GM10248 (cell line): ENCODE measurements at regions not wholly inside any gene's neighbourhood (a gene's known extent, or its start where the extent isn't known, plus 50 kb on each side); places are given as distances from the start of the nearest gene placed in this dataset.
"Not testable (repeated sequence)": the region's sequence is repeated elsewhere in the genome, so short reads cannot be mapped to it uniquely, and the experiment has no call there.

Experiments
- CTCF ChIA-PET: fragments of 300-600 bp; sonication (Branson Sonifier 250); formaldehyde crosslinking; extraction: SDS; loops from one replicate; lab custom pipeline; 2021; ENCODE audit warnings: antibody characterized with exemption; lab: Yijun Ruan, JAX
- POLR2A ChIA-PET: fragments of 350-650 bp; sonication (Branson Sonifier 250); formaldehyde crosslinking; extraction: SDS; loops from one replicate; lab custom pipeline; 2020; ENCODE audit warnings: antibody characterized with exemption; lab: Yijun Ruan, JAX
- DNase-seq: peaks from one replicate; pipeline ENCODE4 v3.0.0; 2012; ENCODE audit errors: extremely low spot score
- TF ChIP-seq, protein P1 (sequence below): IDR thresholded peaks from 2 replicates; pipeline ENCODE4 v1.5.1; 2012; ENCODE audit warnings: mild to moderate bottlenecking, low read depth; ENCODE audit errors: extremely low read depth, missing control alignments, control extremely low read depth

DNA sequence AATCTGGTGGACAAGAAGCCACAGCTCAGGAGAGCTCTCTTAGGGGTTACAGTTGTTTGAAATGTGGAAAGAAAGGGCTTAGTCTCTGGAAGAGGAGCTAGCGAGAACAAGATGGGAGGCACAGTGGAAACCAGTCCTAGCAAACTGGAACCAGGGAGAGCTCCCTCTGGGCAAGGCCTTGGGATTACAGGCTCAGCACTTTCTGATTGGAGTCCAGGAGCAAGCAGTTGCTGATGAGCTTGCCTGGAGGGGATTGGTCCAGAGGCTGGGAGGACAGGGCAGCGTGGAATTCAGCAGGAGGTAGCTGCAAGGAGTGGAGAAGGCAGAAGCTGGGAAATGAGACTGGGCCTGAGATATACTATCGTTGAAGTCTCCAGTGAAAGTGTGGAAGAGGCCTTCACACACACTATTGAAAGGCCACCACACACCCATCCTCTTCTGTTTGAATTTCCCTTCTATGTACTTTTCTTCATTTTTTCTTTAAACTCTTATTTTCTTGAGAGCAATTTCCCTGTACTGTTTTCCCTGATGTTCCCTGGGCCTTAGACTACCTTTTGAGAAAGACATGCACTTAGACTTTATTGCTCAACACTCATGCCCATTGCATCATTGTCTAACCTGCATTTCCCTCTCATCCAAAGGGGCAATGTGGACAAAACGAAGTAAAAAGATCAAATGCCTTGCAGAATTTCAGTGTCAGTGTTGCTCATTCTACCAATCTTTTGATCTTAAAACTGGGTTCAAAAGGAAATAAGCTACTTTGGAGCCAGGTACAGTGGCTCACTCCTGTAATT is 57.8 kb upstream of the LANCL2 start:
- no peak for DNase-seq

DNA sequence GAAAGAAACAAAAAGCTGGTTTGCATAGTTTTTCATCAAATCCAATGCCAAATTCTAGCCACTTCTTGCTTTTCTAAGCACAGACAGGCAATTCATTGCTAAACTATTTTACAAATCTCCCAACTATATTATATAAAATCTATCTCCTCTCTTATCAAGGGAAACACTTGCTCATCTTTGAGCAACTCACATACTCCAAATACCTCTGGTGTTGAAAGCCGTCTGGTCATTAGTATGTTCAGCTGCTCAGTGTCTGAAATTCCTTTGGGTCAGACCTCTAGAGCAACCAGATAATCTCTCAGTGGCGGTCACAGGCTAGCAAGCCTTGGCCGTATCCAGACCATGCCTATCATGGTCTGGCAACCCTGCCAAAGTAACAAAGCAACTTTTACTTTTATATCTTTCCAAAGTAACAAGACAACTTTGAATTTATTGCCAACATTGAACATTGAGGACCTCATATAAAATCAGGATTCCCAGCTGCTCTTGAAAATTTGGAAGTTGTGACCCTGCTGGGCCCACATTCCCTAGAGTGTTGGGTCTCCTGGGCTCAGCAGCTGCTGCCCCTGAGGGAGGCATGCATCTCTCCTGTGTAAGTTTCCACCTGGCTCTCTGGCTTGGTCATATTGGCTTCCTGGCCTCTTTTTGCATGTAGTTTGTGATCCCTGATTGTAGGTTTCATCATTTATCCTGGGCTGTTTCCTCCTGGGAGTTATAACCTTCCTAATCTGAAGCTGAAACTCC is 56.8 kb upstream of the LANCL2 start:
- CTCF ChIA-PET, result interaction anchor here (0.7 to 5.7 kb wide), 11 partner anchors 10 to 201 kb away, joined by 3 to 36 read pairs (median 5); partner anchors contain the start of gene LANCL2
- TF ChIP-seq, protein P1, sequence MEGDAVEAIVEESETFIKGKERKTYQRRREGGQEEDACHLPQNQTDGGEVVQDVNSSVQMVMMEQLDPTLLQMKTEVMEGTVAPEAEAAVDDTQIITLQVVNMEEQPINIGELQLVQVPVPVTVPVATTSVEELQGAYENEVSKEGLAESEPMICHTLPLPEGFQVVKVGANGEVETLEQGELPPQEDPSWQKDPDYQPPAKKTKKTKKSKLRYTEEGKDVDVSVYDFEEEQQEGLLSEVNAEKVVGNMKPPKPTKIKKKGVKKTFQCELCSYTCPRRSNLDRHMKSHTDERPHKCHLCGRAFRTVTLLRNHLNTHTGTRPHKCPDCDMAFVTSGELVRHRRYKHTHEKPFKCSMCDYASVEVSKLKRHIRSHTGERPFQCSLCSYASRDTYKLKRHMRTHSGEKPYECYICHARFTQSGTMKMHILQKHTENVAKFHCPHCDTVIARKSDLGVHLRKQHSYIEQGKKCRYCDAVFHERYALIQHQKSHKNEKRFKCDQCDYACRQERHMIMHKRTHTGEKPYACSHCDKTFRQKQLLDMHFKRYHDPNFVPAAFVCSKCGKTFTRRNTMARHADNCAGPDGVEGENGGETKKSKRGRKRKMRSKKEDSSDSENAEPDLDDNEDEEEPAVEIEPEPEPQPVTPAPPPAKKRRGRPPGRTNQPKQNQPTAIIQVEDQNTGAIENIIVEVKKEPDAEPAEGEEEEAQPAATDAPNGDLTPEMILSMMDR, result no peak
- POLR2A ChIA-PET, result interaction anchor here (1.1 to 1.9 kb wide), 3 partner anchors 58 to 226 kb away, joined by 3 to 6 read pairs (median 6); partner anchors contain the start of gene LANCL2
- DNase-seq, result no peak

More for the DNA sequence above, 57.8 kb upstream of the LANCL2 start:
- TF ChIP-seq, protein P1, result no peak
- POLR2A ChIA-PET, result no interaction called here
- CTCF ChIA-PET, result interaction anchor here (1.2 to 5.7 kb wide), 5 partner anchors 9 to 106 kb away, joined by 3 to 36 read pairs (median 7); no protein-coding TSS in a partner anchor

DNA sequence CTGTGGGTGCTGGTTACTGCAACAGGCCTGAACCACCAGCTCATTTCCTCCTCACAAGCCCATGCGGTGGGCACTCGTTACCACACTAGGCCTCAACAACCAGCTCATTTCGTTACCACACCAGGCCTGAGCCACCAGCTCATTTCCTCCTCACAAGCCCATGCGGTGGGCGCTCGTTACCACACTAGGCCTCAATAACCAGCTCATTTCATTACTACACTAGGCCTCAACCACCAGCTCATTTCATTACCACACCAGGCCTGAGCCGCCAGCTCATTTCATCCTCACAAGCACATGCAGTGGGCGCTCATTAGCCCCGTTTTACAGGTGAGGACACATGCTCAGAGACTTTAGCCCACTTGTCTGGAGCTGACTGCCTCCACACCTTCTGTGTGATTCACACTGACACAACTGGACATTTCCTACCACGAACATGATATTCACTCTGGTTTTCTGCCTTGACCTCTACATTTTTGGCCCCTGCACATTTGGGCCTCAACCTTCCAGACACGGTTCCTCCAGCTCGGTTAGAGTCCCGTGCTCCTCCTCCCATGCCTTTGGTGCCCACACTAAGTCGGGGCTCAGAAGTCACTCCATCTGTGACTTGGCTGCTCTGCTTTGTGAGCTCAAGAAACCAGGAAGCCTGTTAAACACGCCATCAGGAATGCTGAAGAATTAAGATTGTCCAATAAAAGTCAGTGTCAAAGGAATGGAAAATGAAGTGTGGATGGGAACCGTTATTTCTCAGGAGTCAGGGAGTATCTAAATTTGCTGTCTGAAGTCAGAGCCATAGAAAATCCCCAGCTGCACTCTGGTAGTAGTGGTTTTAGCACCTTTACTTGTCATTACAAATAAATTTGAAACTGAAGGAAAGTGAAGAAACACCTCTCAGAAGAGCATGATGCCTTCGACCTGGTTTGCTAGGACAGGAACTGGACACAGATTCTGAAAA is 55.8 kb upstream of the LANCL2 start:
- peak; percentile 70 for DNase-seq
- CTCF ChIA-PET, result interaction anchor here (0.7 to 5.7 kb wide), 15 partner anchors 9 to 534 kb away, joined by 3 to 36 read pairs (median 4); partner anchors contain the start of gene LANCL2
- TF ChIP-seq, protein P1, result no peak
- POLR2A ChIA-PET, result interaction anchor here (1.1 to 1.9 kb wide), 3 partner anchors 57 to 225 kb away, joined by 3 to 6 read pairs (median 6); partner anchors contain the start of gene LANCL2

DNA sequence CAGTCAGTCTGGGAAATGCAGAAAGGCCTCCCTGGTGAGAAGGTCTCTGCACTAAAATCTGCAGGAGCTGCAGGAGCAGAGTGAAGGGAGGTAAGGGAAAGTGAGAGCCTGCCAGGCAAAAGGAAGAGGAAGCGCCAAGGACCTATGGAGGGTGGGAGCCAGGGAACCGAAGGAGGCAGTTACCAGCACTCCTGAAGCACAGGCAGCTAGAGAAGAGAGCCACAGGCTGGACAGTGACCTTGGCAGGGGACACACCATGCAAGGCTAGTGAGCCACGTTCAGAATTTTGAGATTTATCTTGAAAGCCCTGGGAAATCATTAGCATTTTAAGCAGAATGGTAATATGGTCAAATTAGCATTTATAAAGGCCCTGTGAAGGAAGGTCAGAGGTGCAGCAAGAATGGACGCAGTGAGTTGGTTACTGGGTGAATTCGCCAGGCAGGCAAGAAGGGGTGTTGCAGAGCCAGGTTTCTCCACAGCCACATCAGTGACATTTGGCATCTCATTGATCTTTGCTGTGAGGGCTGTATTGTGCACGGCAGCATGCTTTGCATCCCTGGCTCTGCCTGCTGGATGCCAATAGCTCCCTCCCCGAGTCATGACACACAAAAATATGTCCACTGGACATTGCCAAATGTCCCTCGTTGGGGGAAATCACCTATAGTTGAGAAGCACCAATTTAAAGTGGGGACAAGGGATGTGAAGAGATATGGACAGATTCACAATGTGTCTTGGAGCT is 54.7 kb upstream of the LANCL2 start:
- TF ChIP-seq, protein P1, result no peak
- DNase-seq, result no peak
- ChIA-PET POLR2A (interaction anchor here (1.9 kb wide), 1 partner anchor 56 kb away, joined by 6 read pairs; the partner anchor contains the start of gene LANCL2), CTCF (interaction anchor here (0.8 to 5.7 kb wide), 6 partner anchors 22 to 251 kb away, joined by 3 to 36 read pairs (median 6); partner anchors contain the start of gene LANCL2)

GRCh38 chr7:55311892-55312291 is 53.2 kb upstream of the LANCL2 start:
- POLR2A ChIA-PET, CTCF ChIA-PET, DNase-seq: not testable (repeated sequence)

DNA sequence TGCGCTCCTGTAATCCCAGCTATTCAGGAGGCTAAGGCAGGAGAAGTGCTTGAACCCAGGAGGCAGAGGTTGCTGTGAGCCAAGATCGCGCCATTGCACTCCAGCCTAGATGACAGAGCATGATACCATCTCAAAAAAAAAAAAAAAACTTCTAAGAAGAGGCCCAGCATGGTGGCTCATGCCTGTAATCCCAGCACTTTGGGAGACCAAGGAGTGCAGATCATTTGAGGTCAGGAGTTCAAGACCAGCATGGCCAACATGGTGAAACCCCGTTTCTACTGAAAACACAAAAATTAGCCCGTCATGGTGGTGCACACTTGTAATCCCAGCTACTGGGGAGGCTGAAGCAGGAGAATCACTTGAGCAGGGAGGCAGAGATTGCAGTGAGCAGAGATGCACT is 51.5 kb upstream of the LANCL2 start:
- POLR2A ChIA-PET, DNase-seq: not testable (repeated sequence)
- CTCF ChIA-PET, result interaction anchor here (1.1 kb wide), 1 partner anchor 21 kb away, joined by 3 read pairs; no protein-coding TSS in a partner anchor
